Activated CD4-positive, alpha-beta T cell treated with anti-CD3 and anti-CD28 coated beads, Interleukin-2, amount 10 ng/mL, durations not matched to agents 24 days and 14 days (primary cell): ENCODE measurements at regions not wholly inside any gene's neighbourhood (a gene's known extent, or its start where the extent isn't known, plus 50 kb on each side); places are given as distances from the start of the nearest gene placed in this dataset.

ENCODE experiments used
- DNase-seq: peaks from one replicate; pipeline ENCODE4 v3.0.0; 2022
- H3K27ac Mint-ChIP-seq: one replicate; pipeline ENCODE4 v1.8.0; 2022; ENCODE audit warnings: mild to moderate bottlenecking, mixed read lengths
- H3K27me3 Mint-ChIP-seq: one replicate; pipeline ENCODE4 v1.8.0; 2022; ENCODE audit warnings: mixed read lengths
- H3K36me3 Mint-ChIP-seq: one replicate; pipeline ENCODE4 v1.8.0; 2022; ENCODE audit warnings: low read depth, mild to moderate bottlenecking, mixed read lengths
- H3K4me1 Mint-ChIP-seq: one replicate; pipeline ENCODE4 v1.8.0; 2021; ENCODE audit warnings: mixed read lengths
- H3K4me3 Mint-ChIP-seq: one replicate; pipeline ENCODE4 v1.8.0; 2022; ENCODE audit warnings: mild to moderate bottlenecking, moderate library complexity, mixed read lengths
- H3K9me3 Mint-ChIP-seq: one replicate; pipeline ENCODE4 v1.8.0; 2021; ENCODE audit warnings: mixed read lengths
- intact Hi-C: fragments of 100-400 bp; cut with micrococcal nuclease; formaldehyde crosslinking; loops from one replicate; pipeline ENCODE4 v1.15.1; 2023

GRCh38 chr16:6027733-6028132, 930.1 kb upstream of the EEF2KMT start:
- DNase-seq, result no peak

GRCh38 chr16:6023449-6023848, 925.9 kb upstream of the EEF2KMT start:
- H3K9me3 Mint-ChIP-seq, result no peaks in the 10 kb centered on the region
- H3K27me3 Mint-ChIP-seq, result peaks cover 2% of the 10 kb centered on the region
- H3K4me1 Mint-ChIP-seq, result no peaks in the 10 kb centered on the region
- intact Hi-C loops, result no loop called here
- no peak overlapping the region for H3K27ac Mint-ChIP-seq
- no peaks in the 10 kb centered on the region for H3K36me3 Mint-ChIP-seq
- no peak for DNase-seq
- H3K4me3 Mint-ChIP-seq, result no peak overlapping the region

More at GRCh38 chr16:6027733-6028132, 930.1 kb upstream of the EEF2KMT start:
- intact Hi-C loops, result no loop called here
- Mint-ChIP-seq H3K27ac (no peak overlapping the region), H3K4me3 (no peak overlapping the region), H3K36me3 (no peaks in the 10 kb centered on the region), H3K27me3 (no peaks in the 10 kb centered on the region), H3K9me3 (peaks cover 5% of the 10 kb centered on the region), H3K4me1 (no peaks in the 10 kb centered on the region)

GRCh38 chr16:6021276-6021943, 923.8 kb upstream of the EEF2KMT start:
- H3K4me3 Mint-ChIP-seq, result no peak overlapping the region
- H3K36me3 Mint-ChIP-seq, result no peaks in the 10 kb centered on the region
- peaks cover 4% of the 10 kb centered on the region for H3K27me3 Mint-ChIP-seq
- H3K27ac Mint-ChIP-seq, result no peak overlapping the region
- DNase-seq, result no peak
- intact Hi-C loops, result no loop called here
- no peaks in the 10 kb centered on the region for H3K9me3 Mint-ChIP-seq
- H3K4me1 Mint-ChIP-seq, result no peaks in the 10 kb centered on the region

- Mint-ChIP-seq H3K36me3 (no peaks in the 10 kb centered on the region), H3K9me3 (peaks cover 3% of the 10 kb centered on the region), H3K4me1 (no peaks in the 10 kb centered on the region), H3K27ac (no peak overlapping the region), H3K4me3 (no peak overlapping the region), H3K27me3 (peaks cover 4% of the 10 kb centered on the region)
- DNase-seq, result no peak
- intact Hi-C loops, result no loop called here
Measured at GRCh38 chr16:6020162-6020985, 922.8 kb upstream of the EEF2KMT start.

GRCh38 chr16:6019490-6019991, 921.9 kb upstream of the EEF2KMT start:
- Mint-ChIP-seq H3K36me3 (no peaks in the 10 kb centered on the region), H3K4me1 (no peaks in the 10 kb centered on the region), H3K27me3 (peaks cover 4% of the 10 kb centered on the region), H3K4me3 (no peak overlapping the region), H3K27ac (no peak overlapping the region), H3K9me3 (peaks cover 3% of the 10 kb centered on the region)
- intact Hi-C loops, result no loop called here
- no peak for DNase-seq

- DNase-seq, result no peak
- Mint-ChIP-seq H3K4me1 (no peaks in the 10 kb centered on the region), H3K4me3 (no peak overlapping the region), H3K27ac (no peak overlapping the region), H3K36me3 (no peaks in the 10 kb centered on the region), H3K9me3 (peaks cover 3% of the 10 kb centered on the region), H3K27me3 (peaks cover 4% of the 10 kb centered on the region)
- intact Hi-C loops, result no loop called here
Measured at GRCh38 chr16:6018848-6019489, 921.4 kb upstream of the EEF2KMT start.

GRCh38 chr16:6016530-6017184, 919.1 kb upstream of the EEF2KMT start:
- Mint-ChIP-seq H3K4me3 (no peak overlapping the region), H3K27ac (no peak overlapping the region), H3K27me3 (peaks cover 4% of the 10 kb centered on the region), H3K9me3 (peaks cover 8% of the 10 kb centered on the region), H3K4me1 (no peaks in the 10 kb centered on the region), H3K36me3 (no peaks in the 10 kb centered on the region)
- intact Hi-C loops, result no loop called here
- no peak for DNase-seq

GRCh38 chr16:6012716-6013115, 915.1 kb upstream of the EEF2KMT start:
- no peaks in the 10 kb centered on the region for H3K36me3 Mint-ChIP-seq
- no peak overlapping the region for H3K4me3 Mint-ChIP-seq
- H3K4me1 Mint-ChIP-seq, result no peaks in the 10 kb centered on the region
- no peak overlapping the region for H3K27ac Mint-ChIP-seq
- DNase-seq, result no peak
- intact Hi-C loops, result no loop called here
- peaks cover 16% of the 10 kb centered on the region for H3K9me3 Mint-ChIP-seq
- H3K27me3 Mint-ChIP-seq, result no peaks in the 10 kb centered on the region

- DNase-seq, result no peak
- Mint-ChIP-seq H3K27ac (no peak overlapping the region), H3K4me1 (no peaks in the 10 kb centered on the region), H3K36me3 (no peaks in the 10 kb centered on the region), H3K27me3 (no peaks in the 10 kb centered on the region), H3K9me3 (peaks cover 15% of the 10 kb centered on the region), H3K4me3 (no peak overlapping the region)
- intact Hi-C loops, result no loop called here
Measured at GRCh38 chr16:6009151-6009550, 911.6 kb upstream of the EEF2KMT start.

GRCh38 chr16:6008670-6009069, 911.1 kb upstream of the EEF2KMT start:
- DNase-seq, result no peak
- intact Hi-C loops, result no loop called here
- H3K4me1 Mint-ChIP-seq, result no peaks in the 10 kb centered on the region
- H3K36me3 Mint-ChIP-seq, result no peaks in the 10 kb centered on the region
- H3K9me3 Mint-ChIP-seq, result peaks cover 15% of the 10 kb centered on the region
- H3K27me3 Mint-ChIP-seq, result no peaks in the 10 kb centered on the region
- H3K27ac Mint-ChIP-seq, result no peak overlapping the region
- no peak overlapping the region for H3K4me3 Mint-ChIP-seq

GRCh38 chr16:5993356-5993755, 895.8 kb upstream of the EEF2KMT start:
- H3K27ac Mint-ChIP-seq, result no peak overlapping the region
- intact Hi-C loops, result no loop called here
- H3K27me3 Mint-ChIP-seq, result no peaks in the 10 kb centered on the region
- H3K4me1 Mint-ChIP-seq, result no peaks in the 10 kb centered on the region
- H3K36me3 Mint-ChIP-seq, result no peaks in the 10 kb centered on the region
- H3K9me3 Mint-ChIP-seq, result peaks cover 14% of the 10 kb centered on the region
- no peak for DNase-seq
- H3K4me3 Mint-ChIP-seq, result no peak overlapping the region

GRCh38 chr16:5982979-5983378, 885.4 kb upstream of the EEF2KMT start:
- H3K27ac Mint-ChIP-seq, result no peak overlapping the region
- no peaks in the 10 kb centered on the region for H3K27me3 Mint-ChIP-seq
- H3K4me3 Mint-ChIP-seq, result no peak overlapping the region
- no peak for DNase-seq
- intact Hi-C loops, result no loop called here
- no peaks in the 10 kb centered on the region for H3K9me3 Mint-ChIP-seq
- H3K36me3 Mint-ChIP-seq, result no peaks in the 10 kb centered on the region
- no peaks in the 10 kb centered on the region for H3K4me1 Mint-ChIP-seq

GRCh38 chr16:5979905-5980550, 882.4 kb upstream of the EEF2KMT start:
- Mint-ChIP-seq H3K4me1 (no peaks in the 10 kb centered on the region), H3K36me3 (no peaks in the 10 kb centered on the region), H3K4me3 (no peak overlapping the region), H3K27me3 (no peaks in the 10 kb centered on the region), H3K9me3 (no peaks in the 10 kb centered on the region), H3K27ac (no peak overlapping the region)
- intact Hi-C loops, result no loop called here
- DNase-seq, result no peak
